ENCODE measurements at regions not wholly inside any gene's neighbourhood (a gene's known extent, or its start where the extent isn't known, plus 50 kb on each side); places are given as distances from the start of the nearest gene placed in this dataset.

DNA sequence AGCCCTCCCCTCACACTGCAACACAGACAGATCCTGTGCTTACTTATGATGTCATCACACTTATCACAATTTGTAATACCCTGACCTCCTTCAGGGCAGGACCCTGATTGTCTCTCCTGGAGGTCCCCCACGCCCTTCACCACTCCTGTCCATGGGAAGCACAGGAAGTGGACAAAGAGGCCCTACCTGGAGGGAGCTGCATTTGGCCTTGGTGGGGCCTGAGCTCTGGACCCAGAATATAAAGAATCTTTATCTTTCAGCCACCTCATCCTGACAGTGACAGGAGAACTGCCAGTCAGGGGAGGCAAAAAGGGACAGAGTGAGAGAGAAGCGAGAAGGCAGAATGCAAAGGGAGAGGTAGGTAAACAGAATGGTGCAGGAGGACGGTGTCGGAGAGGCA, 303.4 kb upstream of the N4BP1 start:
- Histone ChIP-seq H3K27ac (ENCODE audit: low read depth, low read length) (no peak overlapping the region), H3K27me3 (ENCODE audit: control insufficient read depth, insufficient read depth, low read length) (no peaks in the 10 kb centered on the region), H3K4me3 (ENCODE audit: low read depth, low read length) (no peak overlapping the region), H3K9me3 (ENCODE audit: control insufficient read depth, insufficient read depth, low read length) (no peaks in the 10 kb centered on the region)
- TF ChIP-seq, protein P1, sequence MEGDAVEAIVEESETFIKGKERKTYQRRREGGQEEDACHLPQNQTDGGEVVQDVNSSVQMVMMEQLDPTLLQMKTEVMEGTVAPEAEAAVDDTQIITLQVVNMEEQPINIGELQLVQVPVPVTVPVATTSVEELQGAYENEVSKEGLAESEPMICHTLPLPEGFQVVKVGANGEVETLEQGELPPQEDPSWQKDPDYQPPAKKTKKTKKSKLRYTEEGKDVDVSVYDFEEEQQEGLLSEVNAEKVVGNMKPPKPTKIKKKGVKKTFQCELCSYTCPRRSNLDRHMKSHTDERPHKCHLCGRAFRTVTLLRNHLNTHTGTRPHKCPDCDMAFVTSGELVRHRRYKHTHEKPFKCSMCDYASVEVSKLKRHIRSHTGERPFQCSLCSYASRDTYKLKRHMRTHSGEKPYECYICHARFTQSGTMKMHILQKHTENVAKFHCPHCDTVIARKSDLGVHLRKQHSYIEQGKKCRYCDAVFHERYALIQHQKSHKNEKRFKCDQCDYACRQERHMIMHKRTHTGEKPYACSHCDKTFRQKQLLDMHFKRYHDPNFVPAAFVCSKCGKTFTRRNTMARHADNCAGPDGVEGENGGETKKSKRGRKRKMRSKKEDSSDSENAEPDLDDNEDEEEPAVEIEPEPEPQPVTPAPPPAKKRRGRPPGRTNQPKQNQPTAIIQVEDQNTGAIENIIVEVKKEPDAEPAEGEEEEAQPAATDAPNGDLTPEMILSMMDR (IDR thresholded peaks at IDR 0.05; ENCODE audit: low read depth, low read length), result no peak
- ChIA-PET CTCF (no interaction called here), POLR2A (no interaction called here)
- DNase-seq (ENCODE audit: low read depth, low spot score), result no peak

DNA sequence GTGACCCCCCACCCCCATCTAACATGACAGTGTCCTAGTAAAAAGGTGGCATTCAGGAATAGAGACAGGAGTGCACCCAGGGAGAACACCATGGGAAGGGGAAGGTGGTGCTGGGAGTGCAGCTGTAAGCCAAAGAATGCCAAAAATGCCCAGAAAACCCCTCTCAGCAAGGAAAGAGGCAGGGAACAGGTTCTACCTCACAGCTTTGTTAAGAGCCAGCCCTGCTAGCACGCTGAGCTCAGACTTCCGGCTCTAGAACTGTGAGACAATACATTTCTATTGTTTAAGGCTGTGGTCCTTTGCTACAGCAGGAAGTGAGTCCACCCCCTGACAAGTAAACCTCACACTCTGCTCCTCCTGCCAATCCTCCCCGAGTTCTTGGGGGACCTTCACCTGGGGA, 302.4 kb upstream of the N4BP1 start:
- POLR2A ChIA-PET, result no interaction called here
- CTCF ChIA-PET, result no interaction called here
- H3K9me3 ChIP-seq (ENCODE audit: control insufficient read depth, insufficient read depth, low read length), result no peaks in the 10 kb centered on the region
- TF ChIP-seq, protein P1 (IDR thresholded peaks at IDR 0.05; ENCODE audit: low read depth, low read length), result no peak
- H3K27ac ChIP-seq (ENCODE audit: low read depth, low read length), result no peak overlapping the region
- no peak overlapping the region for H3K4me3 ChIP-seq (ENCODE audit: low read depth, low read length)
- no peaks in the 10 kb centered on the region for H3K27me3 ChIP-seq (ENCODE audit: control insufficient read depth, insufficient read depth, low read length)
- DNase-seq (ENCODE audit: low read depth, low spot score), result no peak

DNA sequence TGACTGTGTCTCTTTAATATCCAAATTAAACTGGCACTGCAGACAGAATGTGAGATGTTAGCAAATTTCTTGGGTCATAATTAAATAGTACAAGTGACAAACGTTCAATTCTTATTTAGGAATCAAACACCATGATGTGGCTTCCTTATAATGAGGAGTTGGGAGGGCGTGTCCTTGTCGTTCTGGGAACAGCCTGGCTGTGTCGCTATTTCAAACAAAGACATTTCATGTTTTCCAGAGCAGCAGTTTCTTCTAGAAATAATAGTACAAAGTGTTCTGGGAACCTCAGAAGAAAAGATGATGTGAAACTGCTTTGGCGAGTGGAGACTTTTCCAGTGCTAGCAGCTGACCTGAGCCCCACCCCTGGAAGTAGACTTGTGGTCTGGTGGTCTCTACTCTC, 301.7 kb upstream of the N4BP1 start:
- no peaks in the 10 kb centered on the region for H3K9me3 ChIP-seq (ENCODE audit: control insufficient read depth, insufficient read depth, low read length)
- ChIA-PET CTCF (no interaction called here), POLR2A (no interaction called here)
- TF ChIP-seq, protein P1 (IDR thresholded peaks at IDR 0.05; ENCODE audit: low read depth, low read length), result no peak; the same call in 1 of the 2 replicates
- no peaks in the 10 kb centered on the region for H3K27me3 ChIP-seq (ENCODE audit: control insufficient read depth, insufficient read depth, low read length)
- H3K4me3 ChIP-seq (ENCODE audit: low read depth, low read length), result no peak overlapping the region
- DNase-seq (ENCODE audit: low read depth, low spot score), result no peak
- no peak overlapping the region for H3K27ac ChIP-seq (ENCODE audit: low read depth, low read length)

DNA sequence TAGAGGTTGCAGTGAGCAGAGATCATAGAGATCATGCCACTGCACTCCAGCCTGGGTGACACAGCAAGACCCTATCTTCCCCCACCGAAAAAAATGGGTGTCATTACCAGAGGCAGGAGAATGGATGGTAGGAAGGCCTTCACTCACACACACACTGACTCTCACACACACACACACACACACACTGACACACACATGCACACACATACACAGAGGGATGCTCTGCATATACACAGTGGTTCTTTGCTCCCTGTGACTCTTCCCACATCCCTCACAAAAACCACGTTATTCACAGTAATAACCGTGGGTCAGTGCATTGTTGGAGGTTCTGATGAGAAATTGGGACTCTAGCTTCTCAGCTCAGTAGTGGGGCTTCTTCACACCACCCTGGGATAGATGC, 300.2 kb upstream of the N4BP1 start:
- H3K4me3 ChIP-seq (ENCODE audit: low read depth, low read length), result no peak overlapping the region
- H3K27ac ChIP-seq (ENCODE audit: low read depth, low read length), result no peak overlapping the region
- ChIA-PET POLR2A (no interaction called here), CTCF (no interaction called here)
- H3K27me3 ChIP-seq (ENCODE audit: control insufficient read depth, insufficient read depth, low read length), result no peaks in the 10 kb centered on the region
- DNase-seq (ENCODE audit: low read depth, low spot score), result no peak
- peaks cover 8% of the 10 kb centered on the region for H3K9me3 ChIP-seq (ENCODE audit: control insufficient read depth, insufficient read depth, low read length)
- TF ChIP-seq, protein P1 (IDR thresholded peaks at IDR 0.05; ENCODE audit: low read depth, low read length), result no peak

DNA sequence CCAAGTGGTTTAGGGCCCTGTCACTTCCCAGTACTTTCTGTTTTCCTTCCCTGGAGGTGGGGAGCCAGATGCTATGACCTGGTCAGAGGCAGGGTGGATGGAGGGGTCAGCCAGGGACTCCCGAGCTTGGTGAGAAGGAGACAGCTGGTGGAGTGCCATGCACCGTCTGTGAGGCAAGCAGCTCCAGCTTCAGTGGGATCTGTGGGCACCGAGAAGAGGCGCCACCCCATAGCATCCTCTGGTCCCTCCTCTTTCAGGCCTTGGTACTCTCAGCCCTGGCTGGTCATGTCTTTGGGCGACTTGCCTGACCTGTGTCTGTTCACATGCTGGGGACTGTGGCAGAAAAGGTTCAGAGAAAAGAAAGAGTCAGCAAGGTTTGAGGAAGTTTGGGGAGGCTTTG, 299.3 kb upstream of the N4BP1 start:
- ChIA-PET POLR2A (no interaction called here), CTCF (no interaction called here)
- Histone ChIP-seq H3K4me3 (ENCODE audit: low read depth, low read length) (no peak overlapping the region), H3K27ac (ENCODE audit: low read depth, low read length) (no peak overlapping the region), H3K9me3 (ENCODE audit: control insufficient read depth, insufficient read depth, low read length) (peaks cover 8% of the 10 kb centered on the region), H3K27me3 (ENCODE audit: control insufficient read depth, insufficient read depth, low read length) (no peaks in the 10 kb centered on the region)
- DNase-seq (ENCODE audit: low read depth, low spot score), result no peak
- TF ChIP-seq, protein P1 (IDR thresholded peaks at IDR 0.05; ENCODE audit: low read depth, low read length), result no peak
